Activated naive CD8-positive, alpha-beta T cell (primary cell): ENCODE measurements at regions not wholly inside any gene's neighbourhood (a gene's known extent, or its start where the extent isn't known, plus 50 kb on each side); places are given as distances from the start of the nearest gene placed in this dataset.
A peak's percentile ranks its signal among the peaks of the same experiment; 100 is the strongest.
"Not testable (repeated sequence)": the region's sequence is repeated elsewhere in the genome, so short reads cannot be mapped to it uniquely, and the experiment has no call there.

Source experiments
- H3K27ac Mint-ChIP-seq: one replicate; pipeline ENCODE4 v1.8.0; 2021; ENCODE audit warnings: mixed read lengths
- H3K27me3 Mint-ChIP-seq: one replicate; pipeline ENCODE4 v1.8.0; 2021; ENCODE audit warnings: mixed read lengths
- H3K36me3 Mint-ChIP-seq: one replicate; pipeline ENCODE4 v1.8.0; 2021; ENCODE audit warnings: mixed read lengths
- H3K4me1 Mint-ChIP-seq: one replicate; pipeline ENCODE4 v1.8.0; 2021; ENCODE audit warnings: low read depth, mixed read lengths
- H3K4me3 Mint-ChIP-seq: one replicate; pipeline ENCODE4 v1.8.0; 2021; ENCODE audit warnings: mild to moderate bottlenecking, mixed read lengths
- H3K9me3 Mint-ChIP-seq: one replicate; pipeline ENCODE4 v1.8.0; 2021; ENCODE audit warnings: low read depth, mixed read lengths

GRCh38 chr10:61010863-61011262 is 66.9 kb upstream of the RHOBTB1 start:
- no peak overlapping the region for H3K27ac Mint-ChIP-seq
- peaks cover under 1% of the 10 kb centered on the region for H3K27me3 Mint-ChIP-seq
- H3K36me3 Mint-ChIP-seq, result no peaks in the 10 kb centered on the region
- no peaks in the 10 kb centered on the region for H3K9me3 Mint-ChIP-seq
- H3K4me1 Mint-ChIP-seq, result no peaks in the 10 kb centered on the region
- H3K4me3 Mint-ChIP-seq, result no peak overlapping the region

GRCh38 chr10:61003069-61003468 is 59.1 kb upstream of the RHOBTB1 start:
- not testable (repeated sequence) for H3K4me1 Mint-ChIP-seq, H3K27ac Mint-ChIP-seq, H3K36me3 Mint-ChIP-seq, H3K9me3 Mint-ChIP-seq, H3K4me3 Mint-ChIP-seq
- H3K27me3 Mint-ChIP-seq, result peaks cover 24% of the 10 kb centered on the region

GRCh38 chr10:61001731-61002122 is 57.7 kb upstream of the RHOBTB1 start:
- peaks cover 24% of the 10 kb centered on the region for H3K27me3 Mint-ChIP-seq

GRCh38 chr10:61000769-61001730 is 57.1 kb upstream of the RHOBTB1 start:
- peak overlapping the region; percentile 44 for H3K4me3 Mint-ChIP-seq
- H3K36me3 Mint-ChIP-seq, result peaks cover 3% of the 10 kb centered on the region
- H3K4me1 Mint-ChIP-seq, result peaks cover 3% of the 10 kb centered on the region
- H3K27ac Mint-ChIP-seq, result no peak overlapping the region
- peaks cover 24% of the 10 kb centered on the region for H3K27me3 Mint-ChIP-seq
- H3K9me3 Mint-ChIP-seq, result no peaks in the 10 kb centered on the region

More at GRCh38 chr10:61001731-61002122, 57.7 kb upstream of the RHOBTB1 start:
- Mint-ChIP-seq H3K4me3 (peak overlapping the region; percentile 52), H3K27ac (no peak overlapping the region), H3K36me3 (peaks cover 3% of the 10 kb centered on the region), H3K4me1 (peaks cover 3% of the 10 kb centered on the region), H3K9me3 (no peaks in the 10 kb centered on the region)

GRCh38 chr10:60998932-60999331 is 54.9 kb upstream of the RHOBTB1 start:
- no peak overlapping the region for H3K27ac Mint-ChIP-seq
- no peak overlapping the region for H3K4me3 Mint-ChIP-seq
- peaks cover 20% of the 10 kb centered on the region for H3K27me3 Mint-ChIP-seq
- peaks cover 3% of the 10 kb centered on the region for H3K36me3 Mint-ChIP-seq
- no peaks in the 10 kb centered on the region for H3K9me3 Mint-ChIP-seq
- peaks cover 3% of the 10 kb centered on the region for H3K4me1 Mint-ChIP-seq

GRCh38 chr10:60994128-60994527 is 50.1 kb upstream of the RHOBTB1 start:
- Mint-ChIP-seq H3K9me3 (no peaks in the 10 kb centered on the region), H3K27ac (no peak overlapping the region), H3K4me3 (no peak overlapping the region), H3K4me1 (no peaks in the 10 kb centered on the region), H3K36me3 (no peaks in the 10 kb centered on the region), H3K27me3 (no peaks in the 10 kb centered on the region)
